ENCODE measurements at regions not wholly inside any gene's neighbourhood (a gene's known extent, or its start where the extent isn't known, plus 50 kb on each side); places are given as distances from the start of the nearest gene placed in this dataset.

DNA sequence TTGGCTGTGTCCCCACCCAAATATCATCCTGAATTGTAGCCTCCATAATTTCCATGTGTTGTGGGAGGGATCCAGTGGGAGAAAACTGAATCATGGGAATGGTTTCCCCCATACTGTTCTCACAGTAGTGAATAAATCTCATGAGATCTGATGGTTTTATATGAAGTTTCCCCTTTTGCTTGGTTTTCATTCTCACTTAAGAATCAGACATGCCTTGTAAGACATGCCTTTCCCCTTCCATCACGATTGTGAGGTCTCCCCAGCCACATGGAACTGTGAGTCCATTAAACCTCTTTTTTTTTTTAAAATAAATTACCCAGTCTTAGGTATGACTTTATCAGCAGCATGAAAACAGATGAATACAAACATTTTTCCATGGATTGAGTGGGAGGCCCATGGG lies 652.9 kb downstream of the ETNK1 start:
- H3K27ac ChIP-seq (ENCODE audit: low read length in 2 of 2), result no peak overlapping the region
- Mint-ChIP-seq H3K27me3 (no peaks in the 10 kb centered on the region), H3K4me1 (no peaks in the 10 kb centered on the region)

GRCh38 chr12:23281295-23281694 lies 656.3 kb downstream of the ETNK1 start:
- POLR2A ChIA-PET, result no interaction called here
- TF ChIP-seq, protein P1, sequence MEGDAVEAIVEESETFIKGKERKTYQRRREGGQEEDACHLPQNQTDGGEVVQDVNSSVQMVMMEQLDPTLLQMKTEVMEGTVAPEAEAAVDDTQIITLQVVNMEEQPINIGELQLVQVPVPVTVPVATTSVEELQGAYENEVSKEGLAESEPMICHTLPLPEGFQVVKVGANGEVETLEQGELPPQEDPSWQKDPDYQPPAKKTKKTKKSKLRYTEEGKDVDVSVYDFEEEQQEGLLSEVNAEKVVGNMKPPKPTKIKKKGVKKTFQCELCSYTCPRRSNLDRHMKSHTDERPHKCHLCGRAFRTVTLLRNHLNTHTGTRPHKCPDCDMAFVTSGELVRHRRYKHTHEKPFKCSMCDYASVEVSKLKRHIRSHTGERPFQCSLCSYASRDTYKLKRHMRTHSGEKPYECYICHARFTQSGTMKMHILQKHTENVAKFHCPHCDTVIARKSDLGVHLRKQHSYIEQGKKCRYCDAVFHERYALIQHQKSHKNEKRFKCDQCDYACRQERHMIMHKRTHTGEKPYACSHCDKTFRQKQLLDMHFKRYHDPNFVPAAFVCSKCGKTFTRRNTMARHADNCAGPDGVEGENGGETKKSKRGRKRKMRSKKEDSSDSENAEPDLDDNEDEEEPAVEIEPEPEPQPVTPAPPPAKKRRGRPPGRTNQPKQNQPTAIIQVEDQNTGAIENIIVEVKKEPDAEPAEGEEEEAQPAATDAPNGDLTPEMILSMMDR (IDR thresholded peaks at IDR 0.05), result no peak
- TF ChIP-seq EZH2 (IDR thresholded peaks at IDR 0.05; ENCODE audit: borderline replicate concordance, insufficient read depth, low read depth, low read length, poor library complexity, severe bottlenecking), result no peak

More for the DNA sequence above, 652.9 kb downstream of the ETNK1 start:
- H3K4me1 ChIP-seq (ENCODE audit: control insufficient read depth in 2 of 2, insufficient read depth in 2 of 2, low read length in 2 of 2), result no peaks in the 10 kb centered on the region
- H3K36me3 ChIP-seq (replicated peaks in 1 of 2; ENCODE audit: control extremely low read depth in 1 of 2, control insufficient read depth in 1 of 2, extremely low read depth in 1 of 2, insufficient read depth in 2 of 2, low read length in 1 of 2), result no peaks in the 10 kb centered on the region
- no peak overlapping the region for H3K4me2 ChIP-seq (replicated peaks; ENCODE audit: low read depth, low read length, poor library complexity, severe bottlenecking)
- intact Hi-C loops (cut with micrococcal nuclease), result no loop called here
- no peak overlapping the region for H3K9ac ChIP-seq (ENCODE audit: low read length)
- H3K27me3 ChIP-seq (replicated peaks in 1 of 4; ENCODE audit: control extremely low read depth in 1 of 4, control insufficient read depth in 3 of 4, insufficient read depth in 4 of 4, low read length in 3 of 4), result no peaks in the 10 kb centered on the region
- ChIA-PET CTCF (no interaction called here), POLR2A (no interaction called here)
- H3K27ac Mint-ChIP-seq, result no peak overlapping the region
- ATAC-seq (ENCODE audit: low read depth), result no peak
- whole genome bisulfite sequencing (ENCODE audit: insufficient coverage), result no CpG with 5 or more reads among the region's 1 CpG
- DNase-seq, result no peak
- H3K4me3 ChIP-seq (ENCODE audit: control extremely low read depth in 1 of 5, extremely low read depth in 1 of 5, insufficient read depth in 1 of 5, low read depth in 2 of 5, low read length in 4 of 5), result no peak overlapping the region
- no peak for TF ChIP-seq EZH2 (IDR thresholded peaks at IDR 0.05; ENCODE audit: borderline replicate concordance, insufficient read depth, low read depth, low read length, poor library complexity, severe bottlenecking)
- TF ChIP-seq, protein P1 (IDR thresholded peaks at IDR 0.05), result no peak
- H4K20me1 ChIP-seq (ENCODE audit: control insufficient read depth, insufficient read depth, low read length, poor library complexity, severe bottlenecking), result no peaks in the 10 kb centered on the region
- H3K79me2 ChIP-seq (ENCODE audit: control insufficient read depth, insufficient read depth, low read length), result no peaks in the 10 kb centered on the region
- no peaks in the 10 kb centered on the region for H3K9me3 Mint-ChIP-seq (ENCODE audit: insufficient read depth)
- peaks cover 0 to 1% (median 0%) of the 10 kb centered on the region in 3 donors for H3K9me3 ChIP-seq (ENCODE audit: control extremely low read depth in 1 of 3, control insufficient read depth in 2 of 3, insufficient read depth in 1 of 3, low read length in 2 of 3)
- no peak overlapping the region for H3K4me3 Mint-ChIP-seq
- no peak overlapping the region for H2AFZ ChIP-seq (ENCODE audit: insufficient read depth, low read depth, low read length, poor library complexity, severe bottlenecking)

More at GRCh38 chr12:23281295-23281694, 656.3 kb downstream of the ETNK1 start:
- no peak overlapping the region for H3K27ac ChIP-seq (ENCODE audit: low read length in 2 of 2)
- no peaks in the 10 kb centered on the region for H3K79me2 ChIP-seq (ENCODE audit: control insufficient read depth, insufficient read depth, low read length)
- ATAC-seq (ENCODE audit: low read depth) (no peak), DNase-seq (no peak)
- no peaks in the 10 kb centered on the region for H3K4me1 ChIP-seq (ENCODE audit: control insufficient read depth in 2 of 2, insufficient read depth in 2 of 2, low read length in 2 of 2)
- no peak overlapping the region for H3K4me3 ChIP-seq (ENCODE audit: control extremely low read depth in 1 of 5, extremely low read depth in 1 of 5, insufficient read depth in 1 of 5, low read depth in 2 of 5, low read length in 4 of 5)
- no peaks in the 10 kb centered on the region for H3K4me1 Mint-ChIP-seq
- H3K27me3 ChIP-seq (replicated peaks in 1 of 4; ENCODE audit: control extremely low read depth in 1 of 4, control insufficient read depth in 3 of 4, insufficient read depth in 4 of 4, low read length in 3 of 4), result no peaks in the 10 kb centered on the region
- no peaks in the 10 kb centered on the region for H4K20me1 ChIP-seq (ENCODE audit: control insufficient read depth, insufficient read depth, low read length, poor library complexity, severe bottlenecking)
- intact Hi-C loops (cut with micrococcal nuclease), result no loop called here
- CTCF ChIA-PET, result no interaction called here
- no peaks in the 10 kb centered on the region for H3K27me3 Mint-ChIP-seq
- no peak overlapping the region for H3K4me2 ChIP-seq (replicated peaks; ENCODE audit: low read depth, low read length, poor library complexity, severe bottlenecking)
- H2AFZ ChIP-seq (ENCODE audit: insufficient read depth, low read depth, low read length, poor library complexity, severe bottlenecking), result no peak overlapping the region
- H3K9ac ChIP-seq (ENCODE audit: low read length), result no peak overlapping the region
- no peak overlapping the region for H3K27ac Mint-ChIP-seq
- H3K9me3 ChIP-seq (ENCODE audit: control extremely low read depth in 1 of 3, control insufficient read depth in 2 of 3, insufficient read depth in 1 of 3, low read length in 2 of 3), result peaks cover 0 to 5% (median 0%) of the 10 kb centered on the region in 3 donors
- WGBS (ENCODE audit: insufficient coverage), result no CpG with 5 or more reads among the region's 4 CpGs
- no peak overlapping the region for H3K4me3 Mint-ChIP-seq
- peaks cover 3% of the 10 kb centered on the region for H3K9me3 Mint-ChIP-seq (ENCODE audit: insufficient read depth)
- H3K36me3 ChIP-seq (replicated peaks in 1 of 2; ENCODE audit: control extremely low read depth in 1 of 2, control insufficient read depth in 1 of 2, extremely low read depth in 1 of 2, insufficient read depth in 2 of 2, low read length in 1 of 2), result no peaks in the 10 kb centered on the region

Measured in B cell (primary cell).